Fibroblast of lung (primary cell): ENCODE measurements at regions not wholly inside any gene's neighbourhood (a gene's known extent, or its start where the extent isn't known, plus 50 kb on each side); places are given as distances from the start of the nearest gene placed in this dataset.

Source experiments
- EZH2 ChIP-seq: IDR thresholded peaks from 2 replicates; pipeline ENCODE4 v1.5.1; 2012; ENCODE audit warnings: low read length, control low read depth, mild to moderate bottlenecking; ENCODE audit errors: missing control alignments
- TF ChIP-seq, protein P1 (sequence below), 2 donors: IDR thresholded peaks in 1 of 2; conservative IDR thresholded peaks in 1 of 2; 1 replicate in 1 of 2; 2 replicates in 1 of 2; pipeline ENCODE4 v1.5.1; 2011 to 2012; ENCODE audit warnings: low read length in 2 of 2, control low read depth in 1 of 2, inconsistent platforms in 1 of 2, low read depth in 1 of 2, mild to moderate bottlenecking in 1 of 2

DNA sequence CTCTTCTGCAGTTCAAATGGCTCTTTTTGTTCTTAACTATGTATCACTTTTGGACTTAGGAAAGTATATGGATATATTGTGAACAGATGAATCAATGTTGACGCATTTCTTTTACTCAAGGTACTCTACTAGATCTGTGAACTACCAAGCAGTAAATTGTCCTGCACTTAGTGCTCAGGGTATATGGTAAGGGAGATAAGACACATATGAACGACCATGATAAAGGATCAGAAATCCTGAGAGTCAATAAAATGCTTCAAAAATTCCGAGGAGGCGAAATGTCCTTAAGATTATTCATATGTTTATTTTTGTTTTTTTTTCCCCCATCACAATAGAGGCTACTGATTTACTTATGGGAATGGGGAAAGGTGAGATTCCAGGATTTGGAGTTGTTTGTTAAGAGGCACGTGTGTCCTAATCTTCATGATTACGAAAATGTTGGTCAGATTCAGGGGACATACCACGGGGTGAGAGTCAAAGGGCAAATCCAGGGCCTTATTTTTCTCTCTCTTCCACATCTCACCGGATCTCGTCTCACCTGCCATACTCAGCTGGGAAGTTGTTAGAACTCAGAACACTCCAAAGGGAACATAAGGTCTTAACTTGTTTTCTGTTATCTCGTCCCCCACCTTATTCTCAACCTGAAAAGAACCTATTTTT is 475.1 kb upstream of the TBL1XR1 start:
- TF ChIP-seq, protein P1, sequence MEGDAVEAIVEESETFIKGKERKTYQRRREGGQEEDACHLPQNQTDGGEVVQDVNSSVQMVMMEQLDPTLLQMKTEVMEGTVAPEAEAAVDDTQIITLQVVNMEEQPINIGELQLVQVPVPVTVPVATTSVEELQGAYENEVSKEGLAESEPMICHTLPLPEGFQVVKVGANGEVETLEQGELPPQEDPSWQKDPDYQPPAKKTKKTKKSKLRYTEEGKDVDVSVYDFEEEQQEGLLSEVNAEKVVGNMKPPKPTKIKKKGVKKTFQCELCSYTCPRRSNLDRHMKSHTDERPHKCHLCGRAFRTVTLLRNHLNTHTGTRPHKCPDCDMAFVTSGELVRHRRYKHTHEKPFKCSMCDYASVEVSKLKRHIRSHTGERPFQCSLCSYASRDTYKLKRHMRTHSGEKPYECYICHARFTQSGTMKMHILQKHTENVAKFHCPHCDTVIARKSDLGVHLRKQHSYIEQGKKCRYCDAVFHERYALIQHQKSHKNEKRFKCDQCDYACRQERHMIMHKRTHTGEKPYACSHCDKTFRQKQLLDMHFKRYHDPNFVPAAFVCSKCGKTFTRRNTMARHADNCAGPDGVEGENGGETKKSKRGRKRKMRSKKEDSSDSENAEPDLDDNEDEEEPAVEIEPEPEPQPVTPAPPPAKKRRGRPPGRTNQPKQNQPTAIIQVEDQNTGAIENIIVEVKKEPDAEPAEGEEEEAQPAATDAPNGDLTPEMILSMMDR (conservative IDR thresholded peaks at IDR 0.05 in 1 of 2, IDR thresholded peaks at IDR 0.05 in 1 of 2; ENCODE audit: low read depth in 1 of 2, low read length in 2 of 2), result no peak
- TF ChIP-seq EZH2, result no peak
